HG03575 (cell line): ENCODE measurements at regions not wholly inside any gene's neighbourhood (a gene's known extent, or its start where the extent isn't known, plus 50 kb on each side); places are given as distances from the start of the nearest gene placed in this dataset.

ENCODE experiments used
- ATAC-seq: cut with Tn5 transposase; IDR thresholded peaks from one replicate; pipeline ENCODE4 v1.9.1; 2021; ENCODE audit not compliant: unreplicated experiment, insufficient number of reproducible peaks, low FRiP score; ENCODE audit errors: extremely low read depth

- ATAC-seq, result no peak
These were observed 78.2 kb downstream of the IRF2BPL start for GRCh38 chr14:76950055-76951020.

GRCh38 chr14:76948976-76949375 is 79.5 kb downstream of the IRF2BPL start:
- no peak for ATAC-seq

GRCh38 chr14:76948213-76948947 is 80.1 kb downstream of the IRF2BPL start:
- no peak for ATAC-seq

GRCh38 chr14:76947838-76948184 is 80.7 kb downstream of the IRF2BPL start:
- no peak for ATAC-seq

- ATAC-seq, result no peak
These were observed 81.2 kb downstream of the IRF2BPL start for GRCh38 chr14:76947078-76947837.

GRCh38 chr14:76946753-76947077 is 81.8 kb downstream of the IRF2BPL start:
- no peak for ATAC-seq

GRCh38 chr14:76943072-76943471 is 85.4 kb downstream of the IRF2BPL start:
- no peak for ATAC-seq

- ATAC-seq, result no peak
These were observed 86.3 kb downstream of the IRF2BPL start for GRCh38 chr14:76941946-76942805.

GRCh38 chr14:76941544-76941943 is 87.0 kb downstream of the IRF2BPL start:
- ATAC-seq, result no peak

- ATAC-seq, result no peak
These were observed 88.3 kb downstream of the IRF2BPL start for GRCh38 chr14:76940021-76940760.

GRCh38 chr14:76939015-76939742 is 89.3 kb downstream of the IRF2BPL start:
- ATAC-seq, result no peak

- no peak for ATAC-seq
These were observed 90.4 kb downstream of the IRF2BPL start for GRCh38 chr14:76938092-76938500.

- ATAC-seq, result no peak
These were observed 91.1 kb downstream of the IRF2BPL start for GRCh38 chr14:76937181-76938091.

GRCh38 chr14:76936483-76936882 is 92.0 kb downstream of the IRF2BPL start:
- ATAC-seq, result no peak

GRCh38 chr14:76933515-76933914 is 95.0 kb downstream of the IRF2BPL start:
- no peak for ATAC-seq

GRCh38 chr14:76931631-76932402 is 96.7 kb downstream of the IRF2BPL start:
- ATAC-seq, result no peak
